ENCODE measurements at regions not wholly inside any gene's neighbourhood (a gene's known extent, or its start where the extent isn't known, plus 50 kb on each side); places are given as distances from the start of the nearest gene placed in this dataset.
"Not testable (repeated sequence)": the region's sequence is repeated elsewhere in the genome, so short reads cannot be mapped to it uniquely, and the experiment has no call there.

DNA sequence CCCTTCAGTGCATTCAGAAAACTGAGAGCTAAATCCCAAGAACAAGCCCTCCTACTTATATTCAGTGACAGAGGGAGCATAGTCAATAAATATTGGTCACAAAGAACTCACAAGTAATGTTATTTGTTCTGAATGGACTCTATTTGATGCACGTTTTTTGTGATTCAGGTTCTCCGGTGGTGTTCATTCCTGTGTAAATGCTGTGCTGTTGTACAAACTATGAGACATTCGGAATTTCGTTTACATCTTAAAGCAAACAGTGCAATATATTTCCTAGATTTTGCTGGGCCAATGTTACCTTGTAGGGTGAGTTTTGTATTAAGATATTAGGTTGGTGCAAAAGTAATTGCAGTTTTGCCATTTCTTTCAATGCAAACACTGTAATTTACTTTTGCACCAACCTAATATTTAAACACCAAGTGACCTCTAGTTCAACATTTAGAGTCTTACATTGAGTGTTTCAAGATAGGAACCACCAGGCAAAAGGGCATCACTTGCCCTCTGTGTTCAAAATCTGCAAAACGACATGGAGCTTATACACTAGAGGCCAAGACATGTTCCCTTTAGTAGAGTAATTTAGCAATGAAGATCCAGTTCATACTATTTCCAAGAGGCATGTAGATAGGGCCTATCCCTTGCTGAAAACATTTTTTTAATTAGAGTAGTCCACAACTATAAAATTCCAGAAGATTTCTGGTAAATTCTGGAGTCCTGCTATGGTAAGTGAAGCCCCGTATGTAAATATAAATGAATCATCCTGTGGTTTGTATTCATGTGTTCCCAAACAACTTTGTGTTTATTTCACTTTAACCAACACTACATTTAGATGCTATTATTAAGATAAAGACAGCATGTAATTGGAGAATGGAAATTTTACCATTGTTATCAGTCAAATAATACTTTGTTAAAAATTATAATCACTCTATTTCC, 444.0 kb upstream of the PTGER4 start:
- ATAC-seq = no peak
- intact Hi-C loops (cut with DNase I) = no loop called here

DNA sequence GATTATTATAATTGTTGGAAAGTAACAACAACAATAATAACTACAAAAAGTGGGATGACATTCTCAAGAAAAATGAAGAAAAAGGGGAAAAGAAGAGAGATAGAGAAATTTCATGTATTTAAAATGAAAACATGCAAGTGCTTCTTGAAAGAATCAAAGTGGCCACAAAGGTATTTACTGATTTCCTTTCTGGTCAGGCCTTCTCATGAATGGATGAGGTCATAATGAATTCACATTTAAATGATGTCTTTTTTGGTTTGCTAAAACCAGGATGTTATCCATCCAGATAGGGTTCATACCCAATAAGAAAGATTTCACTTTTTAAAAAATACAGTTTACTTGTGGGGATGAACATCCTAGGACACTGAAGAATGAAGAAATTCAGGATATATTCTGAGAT, 446.4 kb upstream of the PTGER4 start:
- Histone ChIP-seq H3K4me3 (ENCODE audit: low read length) (no peak overlapping the region), H3K27ac (ENCODE audit: low read length) (no peak overlapping the region), H3K27me3 (ENCODE audit: control insufficient read depth, insufficient read depth) (no peaks in the 10 kb centered on the region), H3K4me1 (ENCODE audit: control insufficient read depth, insufficient read depth, low read length) (no peaks in the 10 kb centered on the region), H3K9me3 (ENCODE audit: control insufficient read depth, low read length) (no peaks in the 10 kb centered on the region)
- DNase-seq (no peak), ATAC-seq (no peak)
- intact Hi-C loops (cut with DNase I) = no loop called here

More for the DNA sequence above, 444.0 kb upstream of the PTGER4 start:
- Histone ChIP-seq H3K9me3 (ENCODE audit: control insufficient read depth, low read length) (peaks cover 4% of the 10 kb centered on the region), H3K27ac (ENCODE audit: low read length) (no peak overlapping the region), H3K4me3 (ENCODE audit: low read length) (no peak overlapping the region), H3K4me1 (ENCODE audit: control insufficient read depth, insufficient read depth, low read length) (no peaks in the 10 kb centered on the region), H3K27me3 (ENCODE audit: control insufficient read depth, insufficient read depth) (no peaks in the 10 kb centered on the region)
- WGBS = 78% methylated on average over 6 of the region's 6 CpGs
- no peak for DNase-seq

DNA sequence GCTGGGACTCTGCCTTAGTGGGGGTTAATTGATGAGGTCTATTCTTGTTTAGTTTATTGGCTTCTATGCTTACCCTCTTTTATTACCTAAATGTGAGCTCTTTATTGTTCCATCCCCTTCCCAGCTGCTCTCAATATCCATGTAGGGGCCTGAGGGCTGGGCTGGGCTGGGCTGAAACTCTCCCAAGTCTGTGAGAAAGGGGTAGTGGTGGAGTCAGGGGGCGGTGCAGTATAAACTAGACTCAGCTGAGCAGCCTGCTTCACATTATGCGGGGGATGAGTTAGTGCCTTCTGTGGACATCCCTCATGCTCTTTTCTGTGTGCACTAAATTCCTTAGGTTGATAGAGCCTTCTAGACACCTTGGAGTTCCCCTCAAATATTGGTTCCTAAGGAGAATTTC, 451.8 kb upstream of the PTGER4 start:
- Histone ChIP-seq H3K9me3 (ENCODE audit: control insufficient read depth, low read length) (no peaks in the 10 kb centered on the region), H3K27ac (ENCODE audit: low read length) (no peak overlapping the region), H3K27me3 (ENCODE audit: control insufficient read depth, insufficient read depth) (no peaks in the 10 kb centered on the region), H3K4me1 (ENCODE audit: control insufficient read depth, insufficient read depth, low read length) (no peaks in the 10 kb centered on the region), H3K4me3 (ENCODE audit: low read length) (no peak overlapping the region)
- DNase-seq (no peak), ATAC-seq (no peak)
- WGBS = 92% methylated on average over 2 of the region's 2 CpGs
- intact Hi-C loops (cut with DNase I) = no loop called here

DNA sequence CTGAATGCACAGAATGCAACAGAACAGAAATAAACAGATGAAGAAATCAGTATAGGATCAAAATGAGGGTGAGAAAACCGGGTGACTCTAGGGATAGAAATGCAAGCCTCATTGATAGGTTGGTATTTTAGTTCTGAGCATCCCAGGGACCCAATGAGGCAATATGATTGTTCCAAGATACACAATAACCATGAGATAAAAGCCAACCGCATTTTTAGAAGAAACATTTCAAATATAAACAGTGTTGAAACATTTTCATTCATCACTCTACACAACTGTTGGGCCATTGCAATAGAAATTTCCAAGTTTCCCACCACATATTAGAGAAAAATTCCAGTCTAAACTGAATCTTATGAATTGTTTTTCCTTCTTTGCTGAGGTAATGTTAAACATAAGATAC, 452.3 kb upstream of the PTGER4 start:
- intact Hi-C loops (cut with DNase I) = no loop called here
- H3K27me3 ChIP-seq (ENCODE audit: control insufficient read depth, insufficient read depth) = no peaks in the 10 kb centered on the region
- H3K4me1 ChIP-seq (ENCODE audit: control insufficient read depth, insufficient read depth, low read length) = no peaks in the 10 kb centered on the region
- no peak overlapping the region for H3K4me3 ChIP-seq (ENCODE audit: low read length)
- H3K27ac ChIP-seq (ENCODE audit: low read length) = no peak overlapping the region
- WGBS = 63% methylated on average over 2 of the region's 2 CpGs
- H3K9me3 ChIP-seq (ENCODE audit: control insufficient read depth, low read length) = no peaks in the 10 kb centered on the region
- ATAC-seq (no peak), DNase-seq (no peak)

DNA sequence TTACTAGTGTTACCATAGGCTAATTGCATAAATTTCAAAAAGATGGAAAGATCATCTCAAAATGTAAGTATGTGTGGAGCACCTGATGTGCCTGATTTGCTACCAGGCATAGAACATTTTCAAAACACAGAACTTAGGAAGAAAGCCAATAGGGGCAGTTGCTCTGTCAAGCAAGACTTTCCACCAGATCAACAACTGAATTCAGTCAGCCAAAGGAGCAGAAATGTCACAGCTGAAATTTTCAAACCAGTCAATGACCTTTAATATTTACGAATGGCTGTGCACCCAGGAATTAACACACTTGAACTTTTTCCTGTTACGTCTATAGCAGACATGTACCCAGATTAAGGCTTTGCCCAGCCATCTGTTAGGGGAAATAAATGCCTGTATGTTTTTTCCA, 452.8 kb upstream of the PTGER4 start:
- ATAC-seq (no peak), DNase-seq (no peak)
- Histone ChIP-seq H3K27me3 (ENCODE audit: control insufficient read depth, insufficient read depth) (no peaks in the 10 kb centered on the region), H3K4me1 (ENCODE audit: control insufficient read depth, insufficient read depth, low read length) (no peaks in the 10 kb centered on the region), H3K9me3 (ENCODE audit: control insufficient read depth, low read length) (no peaks in the 10 kb centered on the region), H3K4me3 (ENCODE audit: low read length) (no peak overlapping the region), H3K27ac (ENCODE audit: low read length) (no peak overlapping the region)
- WGBS = 70% methylated on average over 2 of the region's 2 CpGs
- intact Hi-C loops (cut with DNase I) = no loop called here

DNA sequence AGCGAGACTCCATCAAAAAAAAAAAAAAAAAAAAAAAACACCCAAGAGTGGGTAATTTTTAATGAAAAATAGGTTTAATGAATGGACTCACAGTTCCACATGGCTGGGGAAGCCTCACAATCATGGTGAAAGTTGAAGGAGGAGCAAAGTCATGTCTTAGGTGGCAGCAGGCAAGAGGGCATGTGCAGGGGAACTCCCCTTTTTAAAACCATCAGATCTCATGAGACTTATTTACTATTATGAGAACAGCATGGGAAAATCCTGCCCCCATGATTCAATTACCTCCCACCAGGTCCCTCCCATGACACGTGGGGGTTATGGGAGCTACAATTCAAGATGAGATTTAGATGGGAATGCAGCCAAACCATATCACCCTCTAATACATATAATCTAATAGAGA, 454.6 kb upstream of the PTGER4 start:
- 67% methylated on average over 2 of the region's 2 CpGs for WGBS
- intact Hi-C loops (cut with DNase I); H3K27me3 ChIP-seq (ENCODE audit: control insufficient read depth, insufficient read depth); H3K9me3 ChIP-seq (ENCODE audit: control insufficient read depth, low read length); H3K4me3 ChIP-seq (ENCODE audit: low read length); ATAC-seq; H3K4me1 ChIP-seq (ENCODE audit: control insufficient read depth, insufficient read depth, low read length); DNase-seq; H3K27ac ChIP-seq (ENCODE audit: low read length): not testable (repeated sequence)

DNA sequence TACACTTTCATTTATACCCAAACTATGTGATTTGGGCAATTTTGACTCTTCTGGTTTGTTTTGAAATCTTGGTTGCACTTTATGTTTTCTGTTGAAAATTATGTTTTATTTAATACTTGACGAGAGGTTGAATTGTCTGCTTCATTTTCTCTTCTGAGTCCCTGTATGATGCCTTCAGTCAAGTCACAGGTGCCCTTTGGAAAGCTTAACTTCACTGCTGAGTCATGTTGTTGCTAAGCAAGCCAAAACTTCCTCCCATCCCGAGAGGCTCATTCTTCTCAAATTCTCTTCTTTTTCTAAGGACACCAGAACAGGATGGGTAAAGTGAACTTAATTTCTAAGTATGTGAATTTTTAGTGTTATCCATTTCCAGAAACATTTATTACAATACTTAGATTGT, 455.3 kb upstream of the PTGER4 start:
- no peak overlapping the region for H3K27ac ChIP-seq (ENCODE audit: low read length)
- DNase-seq = no peak
- H3K9me3 ChIP-seq (ENCODE audit: control insufficient read depth, low read length) = no peaks in the 10 kb centered on the region
- H3K4me3 ChIP-seq (ENCODE audit: low read length) = no peak overlapping the region
- WGBS = 73% methylated on average over 2 of the region's 2 CpGs
- no peaks in the 10 kb centered on the region for H3K27me3 ChIP-seq (ENCODE audit: control insufficient read depth, insufficient read depth)
- no peak for ATAC-seq
- intact Hi-C loops (cut with DNase I) = no loop called here
- H3K4me1 ChIP-seq (ENCODE audit: control insufficient read depth, insufficient read depth, low read length) = no peaks in the 10 kb centered on the region

GRCh38 chr5:40223884-40224402, 455.8 kb upstream of the PTGER4 start:
- no peak for DNase-seq
- H3K27ac ChIP-seq (ENCODE audit: low read length) = no peak overlapping the region
- no peak for ATAC-seq
- no peak overlapping the region for H3K4me3 ChIP-seq (ENCODE audit: low read length)
- intact Hi-C loops (cut with DNase I) = no loop called here
- no peaks in the 10 kb centered on the region for H3K27me3 ChIP-seq (ENCODE audit: control insufficient read depth, insufficient read depth)
- H3K9me3 ChIP-seq (ENCODE audit: control insufficient read depth, low read length) = no peaks in the 10 kb centered on the region
- 94% methylated on average over 5 of the region's 5 CpGs for WGBS
- no peaks in the 10 kb centered on the region for H3K4me1 ChIP-seq (ENCODE audit: control insufficient read depth, insufficient read depth, low read length)

DNA sequence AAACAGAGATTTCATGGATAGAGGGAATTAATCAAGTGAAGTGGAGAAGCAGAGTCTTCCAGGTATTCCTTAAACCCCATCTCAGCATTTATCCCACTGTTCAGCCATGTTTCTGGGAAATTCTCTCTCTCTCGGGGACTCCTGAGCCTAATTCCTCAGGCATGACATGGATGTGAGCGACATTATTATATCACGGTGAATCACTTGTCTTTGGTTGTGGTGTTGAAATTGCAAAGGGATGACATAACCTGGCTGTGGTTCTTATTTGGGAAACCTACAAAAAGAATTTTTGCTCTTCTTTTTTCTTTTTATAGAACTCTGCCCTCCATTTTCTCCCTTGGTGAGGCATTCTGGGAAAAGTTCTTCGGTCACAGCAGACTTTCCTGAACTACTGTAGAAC, 457.9 kb upstream of the PTGER4 start:
- 90% methylated on average over 4 of the region's 4 CpGs for WGBS
- intact Hi-C loops (cut with DNase I) = no loop called here

GRCh38 chr5:40221255-40221654, 458.5 kb upstream of the PTGER4 start:
- no peak for ATAC-seq
- WGBS = 80% methylated on average over 2 of the region's 2 CpGs
- H3K27ac ChIP-seq (ENCODE audit: low read length) = no peak overlapping the region
- no peaks in the 10 kb centered on the region for H3K27me3 ChIP-seq (ENCODE audit: control insufficient read depth, insufficient read depth)
- DNase-seq = no peak
- intact Hi-C loops (cut with DNase I) = no loop called here
- no peaks in the 10 kb centered on the region for H3K4me1 ChIP-seq (ENCODE audit: control insufficient read depth, insufficient read depth, low read length)
- H3K4me3 ChIP-seq (ENCODE audit: low read length) = no peak overlapping the region
- H3K9me3 ChIP-seq (ENCODE audit: control insufficient read depth, low read length) = no peaks in the 10 kb centered on the region

More for the DNA sequence above, 457.9 kb upstream of the PTGER4 start:
- no peaks in the 10 kb centered on the region for H3K27me3 ChIP-seq (ENCODE audit: control insufficient read depth, insufficient read depth)
- no peak overlapping the region for H3K4me3 ChIP-seq (ENCODE audit: low read length)
- no peak overlapping the region for H3K27ac ChIP-seq (ENCODE audit: low read length)
- H3K4me1 ChIP-seq (ENCODE audit: control insufficient read depth, insufficient read depth, low read length) = no peaks in the 10 kb centered on the region
- H3K9me3 ChIP-seq (ENCODE audit: control insufficient read depth, low read length) = no peaks in the 10 kb centered on the region
- DNase-seq = no peak
- ATAC-seq = no peak

DNA sequence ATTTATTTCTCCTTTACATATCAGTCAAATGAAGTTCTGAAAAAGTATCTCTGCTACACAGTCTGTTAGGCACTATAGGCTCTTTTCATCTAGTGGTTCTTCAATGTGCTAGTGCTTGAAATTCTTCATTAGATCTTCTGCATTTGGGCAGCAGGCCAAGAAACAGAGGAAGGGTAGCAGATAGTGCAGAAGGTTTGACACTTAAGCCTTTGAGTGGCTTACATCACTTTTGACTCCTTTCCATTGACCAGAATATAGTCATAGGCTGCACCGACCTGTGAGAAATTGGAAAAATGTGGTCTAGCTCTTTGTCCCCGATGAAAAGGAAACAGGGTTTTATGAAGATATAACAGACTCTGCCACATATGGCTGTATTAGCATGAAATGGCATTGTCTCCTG, 459.5 kb upstream of the PTGER4 start:
- WGBS = 27% methylated on average over 2 of the region's 2 CpGs
- no peaks in the 10 kb centered on the region for H3K27me3 ChIP-seq (ENCODE audit: control insufficient read depth, insufficient read depth)
- no peaks in the 10 kb centered on the region for H3K4me1 ChIP-seq (ENCODE audit: control insufficient read depth, insufficient read depth, low read length)
- DNase-seq (no peak), ATAC-seq (no peak)
- no peak overlapping the region for H3K4me3 ChIP-seq (ENCODE audit: low read length)
- no peaks in the 10 kb centered on the region for H3K9me3 ChIP-seq (ENCODE audit: control insufficient read depth, low read length)
- intact Hi-C loops (cut with DNase I) = no loop called here
- H3K27ac ChIP-seq (ENCODE audit: low read length) = no peak overlapping the region

Measured in right cardiac atrium (tissue), 5 donors.